Liver (tissue), 8 donors: ENCODE measurements at regions not wholly inside any gene's neighbourhood (a gene's known extent, or its start where the extent isn't known, plus 50 kb on each side); places are given as distances from the start of the nearest gene placed in this dataset.

ENCODE experiments used
- DNase-seq: peaks from one replicate; pipeline ENCODE4 v3.0.0-alpha.2; 2017; ENCODE audit warnings: low spot score
- H3K27ac ChIP-seq, 2 donors: one replicate each; pipeline ENCODE4 v1.7.0; 2013; ENCODE audit warnings: inconsistent platforms in 2 of 2, low read length in 2 of 2, control low read depth in 1 of 2, low read depth in 1 of 2, mild to moderate bottlenecking in 1 of 2
- H3K27me3 ChIP-seq, 4 donors: one replicate each; pipeline versions ENCODE4 v1.6.1 to v1.7.0; 2013; ENCODE audit warnings: low read length in 3 of 4, inconsistent platforms in 1 of 4, mild to moderate bottlenecking in 1 of 4, moderate library complexity in 1 of 4; ENCODE audit not compliant: control insufficient read depth in 4 of 4, insufficient read depth in 4 of 4
- H3K36me3 ChIP-seq, 4 donors: one replicate each; pipeline versions ENCODE4 v1.6.1 to v1.7.0; 2013; ENCODE audit warnings: low read length in 3 of 4, mild to moderate bottlenecking in 3 of 4, low read depth in 1 of 4, moderate library complexity in 1 of 4; ENCODE audit not compliant: control insufficient read depth in 4 of 4, insufficient read depth in 3 of 4
- H3K4me1 ChIP-seq, 4 donors: one replicate each; pipeline versions ENCODE4 v1.6.1 to v1.7.0; 2013; ENCODE audit warnings: low read length in 3 of 4, mild to moderate bottlenecking in 3 of 4, moderate library complexity in 1 of 4; ENCODE audit not compliant: control insufficient read depth in 4 of 4, insufficient read depth in 4 of 4
- H3K4me3 ChIP-seq, 3 donors: one replicate each; pipeline versions ENCODE4 v1.6.1 to v1.7.0; 2013; ENCODE audit warnings: low read length in 3 of 3, control low read depth in 1 of 3, low read depth in 1 of 3, mild to moderate bottlenecking in 1 of 3
- H3K9ac ChIP-seq, 2 donors: one replicate each; pipeline ENCODE4 v1.7.0; 2013; ENCODE audit warnings: low read length in 2 of 2, mild to moderate bottlenecking in 2 of 2, moderate library complexity in 2 of 2, control low read depth in 1 of 2, low read depth in 1 of 2
- H3K9me3 ChIP-seq, 4 donors: one replicate each; pipeline versions ENCODE4 v1.6.1 to v1.7.0; 2013; ENCODE audit warnings: low read length in 3 of 4; ENCODE audit not compliant: control insufficient read depth in 4 of 4
- ATF3 ChIP-seq: IDR thresholded peaks from 2 replicates; pipeline ENCODE4 v1.6.1; 2016; ENCODE audit warnings: antibody characterized with exemption
- EGR1 ChIP-seq, 2 donors: IDR thresholded peaks; 2 replicates each; pipeline ENCODE4 v1.6.1; 2016 to 2018; ENCODE audit warnings: antibody characterized with exemption in 2 of 2, low read depth in 2 of 2
- FOXA1 ChIP-seq: IDR thresholded peaks from 2 replicates; pipeline ENCODE4 v1.6.1; 2016; ENCODE audit warnings: antibody characterized with exemption
- FOXA2 ChIP-seq: IDR thresholded peaks from 2 replicates; pipeline ENCODE4 v1.6.1; 2016; ENCODE audit warnings: antibody characterized with exemption
- GABPA ChIP-seq, 2 donors: IDR thresholded peaks in 1 of 2; conservative IDR thresholded peaks in 1 of 2; 2 replicates each; pipeline ENCODE4 v1.6.1; 2016; ENCODE audit warnings: antibody characterized with exemption in 2 of 2, mild to moderate bottlenecking in 1 of 2, moderate library complexity in 1 of 2
- HNF4A ChIP-seq, 2 donors: conservative IDR thresholded peaks; 2 replicates each; pipeline ENCODE4 v1.6.1; 2016; ENCODE audit warnings: antibody characterized with exemption in 2 of 2, mild to moderate bottlenecking in 2 of 2
- HNF4G ChIP-seq: IDR thresholded peaks from 2 replicates; pipeline ENCODE4 v1.6.1; 2016; ENCODE audit warnings: antibody characterized with exemption
- JUND ChIP-seq, 2 donors: IDR thresholded peaks; 2 replicates each; pipeline ENCODE4 v1.6.1; 2016; ENCODE audit warnings: antibody characterized with exemption in 2 of 2
- MAX ChIP-seq: IDR thresholded peaks from 2 replicates; pipeline ENCODE4 v1.6.1; 2016; ENCODE audit warnings: antibody characterized with exemption
- NR2F2 ChIP-seq: IDR thresholded peaks from 2 replicates; pipeline ENCODE4 v1.6.1; 2016; ENCODE audit warnings: antibody characterized with exemption
- RAD21 ChIP-seq, 2 donors: IDR thresholded peaks; 2 replicates each; pipeline ENCODE4 v1.6.1; 2016; ENCODE audit warnings: antibody characterized with exemption in 2 of 2, mild to moderate bottlenecking in 2 of 2
- RXRA ChIP-seq, 2 donors: IDR thresholded peaks; 2 replicates each; pipeline ENCODE4 v1.6.1; 2017 to 2018; ENCODE audit warnings: antibody characterized with exemption in 2 of 2, mild to moderate bottlenecking in 1 of 2
- SP1 ChIP-seq: IDR thresholded peaks from 2 replicates; pipeline ENCODE4 v1.6.1; 2018; ENCODE audit warnings: antibody characterized with exemption, mild to moderate bottlenecking
- TAF1 ChIP-seq: conservative IDR thresholded peaks from 2 replicates; pipeline ENCODE4 v1.6.1; 2016; ENCODE audit warnings: antibody characterized with exemption, mild to moderate bottlenecking
- YY1 ChIP-seq: IDR thresholded peaks from 2 replicates; pipeline ENCODE4 v1.6.1; 2016; ENCODE audit warnings: antibody characterized with exemption, mild to moderate bottlenecking
- WGBS: extraction: QIAGEN DNeasy Blood & Tissue Kit; methylation state at CpG from one replicate; pipeline ENCODE4 v1.1.7; 2013; 5-methylcytosine and 5-hydroxymethylcytosine counted together
- TF ChIP-seq, protein P1 (sequence below): IDR thresholded peaks from 2 replicates; pipeline ENCODE4 v1.6.1; 2016; ENCODE audit warnings: antibody characterized with exemption
- TF ChIP-seq, protein P2 (sequence below): IDR thresholded peaks from 2 replicates; pipeline ENCODE4 v1.6.1; 2016; ENCODE audit warnings: antibody characterized with exemption, mild to moderate bottlenecking
- TF ChIP-seq, protein P3 (sequence below): fragments of 150-350 bp; IDR thresholded peaks from 2 replicates; pipeline ENCODE4 v1.5.1; 2017; ENCODE audit warnings: improper control_type of control experiment, low read depth, low read length; ENCODE audit not compliant: missing input control
- donor health status: healthy.
- donor health status: healthy.
- donor health status: healthy.
- donor health status: healthy.
- donor health status: healthy.

DNA sequence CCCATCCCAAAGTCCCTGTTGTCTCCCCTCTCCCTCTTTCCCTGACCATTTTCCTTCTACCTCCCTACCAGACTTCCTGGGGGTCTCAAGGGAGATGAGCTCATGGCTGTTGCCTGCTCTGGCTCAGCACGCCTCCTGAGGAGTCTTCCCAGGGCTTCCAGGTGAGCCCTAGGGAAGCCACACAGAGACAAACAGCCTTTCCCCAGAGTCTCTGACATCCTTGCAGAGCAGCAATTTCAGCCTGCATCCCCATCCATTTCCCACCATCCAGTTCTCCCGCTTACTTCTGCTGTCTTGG is 189.2 kb upstream of the LINGO1 start:
- Histone ChIP-seq H3K36me3 (no peaks in the 10 kb centered on the region), H3K4me1 (peaks cover 7 to 14% (median 13%) of the 10 kb centered on the region in 4 donors), H3K27ac (no peak overlapping the region), H3K9me3 (no peaks in the 10 kb centered on the region), H3K27me3 (peaks cover 7 to 13% (median 10%) of the 10 kb centered on the region in 4 donors), H3K9ac (no peak overlapping the region), H3K4me3 (no peak overlapping the region)
- no peak for DNase-seq
- 94% methylated on average over 2 of the region's 2 CpGs for WGBS
- TF ChIP-seq GABPA (IDR thresholded peaks at IDR 0.05 in 1 of 2, conservative IDR thresholded peaks at IDR 0.05 in 1 of 2): no peak
- no peak for TF ChIP-seq FOXA2
- TF ChIP-seq RAD21 (IDR thresholded peaks at IDR 0.05): no peak
- TF ChIP-seq, protein P1, sequence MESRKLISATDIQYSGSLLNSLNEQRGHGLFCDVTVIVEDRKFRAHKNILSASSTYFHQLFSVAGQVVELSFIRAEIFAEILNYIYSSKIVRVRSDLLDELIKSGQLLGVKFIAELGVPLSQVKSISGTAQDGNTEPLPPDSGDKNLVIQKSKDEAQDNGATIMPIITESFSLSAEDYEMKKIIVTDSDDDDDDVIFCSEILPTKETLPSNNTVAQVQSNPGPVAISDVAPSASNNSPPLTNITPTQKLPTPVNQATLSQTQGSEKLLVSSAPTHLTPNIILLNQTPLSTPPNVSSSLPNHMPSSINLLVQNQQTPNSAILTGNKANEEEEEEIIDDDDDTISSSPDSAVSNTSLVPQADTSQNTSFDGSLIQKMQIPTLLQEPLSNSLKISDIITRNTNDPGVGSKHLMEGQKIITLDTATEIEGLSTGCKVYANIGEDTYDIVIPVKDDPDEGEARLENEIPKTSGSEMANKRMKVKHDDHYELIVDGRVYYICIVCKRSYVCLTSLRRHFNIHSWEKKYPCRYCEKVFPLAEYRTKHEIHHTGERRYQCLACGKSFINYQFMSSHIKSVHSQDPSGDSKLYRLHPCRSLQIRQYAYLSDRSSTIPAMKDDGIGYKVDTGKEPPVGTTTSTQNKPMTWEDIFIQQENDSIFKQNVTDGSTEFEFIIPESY: no peak
- no peak for TF ChIP-seq YY1
- TF ChIP-seq, protein P2, sequence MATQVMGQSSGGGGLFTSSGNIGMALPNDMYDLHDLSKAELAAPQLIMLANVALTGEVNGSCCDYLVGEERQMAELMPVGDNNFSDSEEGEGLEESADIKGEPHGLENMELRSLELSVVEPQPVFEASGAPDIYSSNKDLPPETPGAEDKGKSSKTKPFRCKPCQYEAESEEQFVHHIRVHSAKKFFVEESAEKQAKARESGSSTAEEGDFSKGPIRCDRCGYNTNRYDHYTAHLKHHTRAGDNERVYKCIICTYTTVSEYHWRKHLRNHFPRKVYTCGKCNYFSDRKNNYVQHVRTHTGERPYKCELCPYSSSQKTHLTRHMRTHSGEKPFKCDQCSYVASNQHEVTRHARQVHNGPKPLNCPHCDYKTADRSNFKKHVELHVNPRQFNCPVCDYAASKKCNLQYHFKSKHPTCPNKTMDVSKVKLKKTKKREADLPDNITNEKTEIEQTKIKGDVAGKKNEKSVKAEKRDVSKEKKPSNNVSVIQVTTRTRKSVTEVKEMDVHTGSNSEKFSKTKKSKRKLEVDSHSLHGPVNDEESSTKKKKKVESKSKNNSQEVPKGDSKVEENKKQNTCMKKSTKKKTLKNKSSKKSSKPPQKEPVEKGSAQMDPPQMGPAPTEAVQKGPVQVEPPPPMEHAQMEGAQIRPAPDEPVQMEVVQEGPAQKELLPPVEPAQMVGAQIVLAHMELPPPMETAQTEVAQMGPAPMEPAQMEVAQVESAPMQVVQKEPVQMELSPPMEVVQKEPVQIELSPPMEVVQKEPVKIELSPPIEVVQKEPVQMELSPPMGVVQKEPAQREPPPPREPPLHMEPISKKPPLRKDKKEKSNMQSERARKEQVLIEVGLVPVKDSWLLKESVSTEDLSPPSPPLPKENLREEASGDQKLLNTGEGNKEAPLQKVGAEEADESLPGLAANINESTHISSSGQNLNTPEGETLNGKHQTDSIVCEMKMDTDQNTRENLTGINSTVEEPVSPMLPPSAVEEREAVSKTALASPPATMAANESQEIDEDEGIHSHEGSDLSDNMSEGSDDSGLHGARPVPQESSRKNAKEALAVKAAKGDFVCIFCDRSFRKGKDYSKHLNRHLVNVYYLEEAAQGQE: no peak
- TF ChIP-seq EGR1 (IDR thresholded peaks at IDR 0.05; ENCODE audit: low read depth in 2 of 2): no peak
- TF ChIP-seq ATF3: no peak
- no peak for TF ChIP-seq NR2F2
- no peak for TF ChIP-seq SP1
- TF ChIP-seq HNF4A (conservative IDR thresholded peaks at IDR 0.05): no peak
- TF ChIP-seq RXRA (IDR thresholded peaks at IDR 0.05): no peak
- no peak for TF ChIP-seq MAX
- TF ChIP-seq FOXA1: no peak
- no peak for TF ChIP-seq JUND (IDR thresholded peaks at IDR 0.05)
- no peak for TF ChIP-seq HNF4G

DNA sequence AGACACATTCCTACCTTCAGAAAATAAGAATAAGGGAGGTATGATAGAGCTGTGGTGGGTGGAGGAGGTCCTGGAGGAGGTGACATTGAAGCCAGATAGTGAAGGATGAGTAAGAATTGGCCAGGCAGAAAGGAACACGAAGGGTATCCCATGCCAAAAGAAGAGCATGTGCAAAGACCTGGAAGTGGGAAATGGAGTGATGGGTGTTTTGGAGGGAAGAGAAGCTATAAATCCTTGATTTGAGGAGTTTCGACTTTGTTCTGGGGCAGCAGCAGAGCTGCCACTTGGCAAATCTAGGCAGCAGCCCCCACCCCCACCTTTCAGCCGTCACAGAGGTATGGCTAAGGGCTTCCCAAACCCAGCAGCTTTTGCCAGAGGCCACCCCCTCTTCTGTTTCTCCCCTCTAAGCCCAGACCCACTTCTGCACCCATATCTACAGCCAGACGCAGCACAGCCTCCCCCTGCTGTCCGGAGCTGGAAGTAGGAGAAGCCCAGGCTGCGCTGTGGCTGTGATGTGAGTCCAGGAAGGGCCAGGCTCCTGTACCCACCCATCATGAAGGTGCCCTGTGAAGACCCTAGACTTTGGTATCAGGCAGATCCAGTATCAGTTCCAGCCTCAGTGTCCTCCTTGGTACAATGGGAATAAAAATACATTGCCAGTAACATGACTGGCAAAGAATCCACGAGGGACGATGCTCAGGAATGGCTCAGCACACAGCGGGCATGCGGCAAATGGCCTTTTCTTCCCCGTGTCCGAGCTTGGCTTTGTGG is 188.7 kb upstream of the LINGO1 start:
- peaks cover 7 to 14% (median 13%) of the 10 kb centered on the region in 4 donors for H3K4me1 ChIP-seq
- no peak overlapping the region for H3K27ac ChIP-seq
- H3K4me3 ChIP-seq: no peak overlapping the region
- no peaks in the 10 kb centered on the region for H3K9me3 ChIP-seq
- 46% methylated on average over 12 of the region's 12 CpGs for WGBS
- H3K27me3 ChIP-seq: peaks cover 7 to 13% (median 10%) of the 10 kb centered on the region in 4 donors
- DNase-seq: peak; percentile 71
- no peak overlapping the region for H3K9ac ChIP-seq
- no peaks in the 10 kb centered on the region for H3K36me3 ChIP-seq
- TF ChIP-seq HNF4A (conservative IDR thresholded peaks at IDR 0.05) (no peak), RXRA (IDR thresholded peaks at IDR 0.05) (no peak), RAD21 (IDR thresholded peaks at IDR 0.05) (peak; percentile 75 to 82), GABPA (IDR thresholded peaks at IDR 0.05 in 1 of 2, conservative IDR thresholded peaks at IDR 0.05 in 1 of 2) (no peak), MAX (no peak), TAF1 (no peak), SP1 (no peak), FOXA1 (no peak)
- TF ChIP-seq, protein P1: no peak
- TF ChIP-seq, protein P3, sequence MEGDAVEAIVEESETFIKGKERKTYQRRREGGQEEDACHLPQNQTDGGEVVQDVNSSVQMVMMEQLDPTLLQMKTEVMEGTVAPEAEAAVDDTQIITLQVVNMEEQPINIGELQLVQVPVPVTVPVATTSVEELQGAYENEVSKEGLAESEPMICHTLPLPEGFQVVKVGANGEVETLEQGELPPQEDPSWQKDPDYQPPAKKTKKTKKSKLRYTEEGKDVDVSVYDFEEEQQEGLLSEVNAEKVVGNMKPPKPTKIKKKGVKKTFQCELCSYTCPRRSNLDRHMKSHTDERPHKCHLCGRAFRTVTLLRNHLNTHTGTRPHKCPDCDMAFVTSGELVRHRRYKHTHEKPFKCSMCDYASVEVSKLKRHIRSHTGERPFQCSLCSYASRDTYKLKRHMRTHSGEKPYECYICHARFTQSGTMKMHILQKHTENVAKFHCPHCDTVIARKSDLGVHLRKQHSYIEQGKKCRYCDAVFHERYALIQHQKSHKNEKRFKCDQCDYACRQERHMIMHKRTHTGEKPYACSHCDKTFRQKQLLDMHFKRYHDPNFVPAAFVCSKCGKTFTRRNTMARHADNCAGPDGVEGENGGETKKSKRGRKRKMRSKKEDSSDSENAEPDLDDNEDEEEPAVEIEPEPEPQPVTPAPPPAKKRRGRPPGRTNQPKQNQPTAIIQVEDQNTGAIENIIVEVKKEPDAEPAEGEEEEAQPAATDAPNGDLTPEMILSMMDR: peak; percentile 67
